Astrocyte (in vitro differentiated cells and primary cell): ENCODE measurements at regions not wholly inside any gene's neighbourhood (a gene's known extent, or its start where the extent isn't known, plus 50 kb on each side); places are given as distances from the start of the nearest gene placed in this dataset.

Experiments
- CTCF ChIP-seq: IDR thresholded peaks from 2 replicates; pipeline ENCODE4 v1.5.1; 2011; ENCODE audit warnings: low read depth, mild to moderate bottlenecking, inconsistent platforms, low read length, moderate library complexity; ENCODE audit not compliant: insufficient read depth
- EZH2 ChIP-seq: IDR thresholded peaks from 2 replicates; pipeline ENCODE4 v1.6.1; 2012; ENCODE audit warnings: mild to moderate bottlenecking, low read length, inconsistent platforms; ENCODE audit not compliant: insufficient read depth

DNA sequence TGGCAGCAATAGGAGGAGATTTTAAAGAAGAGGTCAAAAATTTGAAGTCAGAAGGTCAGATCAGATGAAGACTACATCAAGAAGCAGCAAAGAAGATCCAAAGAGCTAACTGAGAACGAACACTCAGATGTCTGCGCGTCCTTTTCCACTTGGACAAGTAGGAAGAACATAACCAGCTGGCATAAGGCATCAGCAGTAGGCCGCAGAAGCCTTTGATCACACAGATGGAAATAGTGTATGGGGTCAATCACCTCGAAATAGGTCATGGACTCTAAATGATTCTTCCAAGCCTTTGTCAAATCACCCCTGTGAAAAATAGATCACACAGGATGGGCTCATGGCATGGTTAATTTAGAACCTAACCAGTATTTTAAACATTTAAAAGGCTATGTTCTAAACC lies 56.4 kb upstream of the TOM1L1 start:
- TF ChIP-seq CTCF (no peak), EZH2 (no peak)
